ENCODE measurements at regions not wholly inside any gene's neighbourhood (a gene's known extent, or its start where the extent isn't known, plus 50 kb on each side); places are given as distances from the start of the nearest gene placed in this dataset.
"Not testable (repeated sequence)": the region's sequence is repeated elsewhere in the genome, so short reads cannot be mapped to it uniquely, and the experiment has no call there.

- not testable (repeated sequence) for TF ChIP-seq CTCF (IDR thresholded peaks at IDR 0.05); RELA (CRISPR knock-in tag; IDR thresholded peaks at IDR 0.05; ENCODE audit: borderline replicate concordance); GABPB1 (CRISPR knock-in tag; IDR thresholded peaks at IDR 0.05); TCF7 (CRISPR knock-in tag; IDR thresholded peaks at IDR 0.05; ENCODE audit: low read depth)
- TF ChIP-seq, protein P1, sequence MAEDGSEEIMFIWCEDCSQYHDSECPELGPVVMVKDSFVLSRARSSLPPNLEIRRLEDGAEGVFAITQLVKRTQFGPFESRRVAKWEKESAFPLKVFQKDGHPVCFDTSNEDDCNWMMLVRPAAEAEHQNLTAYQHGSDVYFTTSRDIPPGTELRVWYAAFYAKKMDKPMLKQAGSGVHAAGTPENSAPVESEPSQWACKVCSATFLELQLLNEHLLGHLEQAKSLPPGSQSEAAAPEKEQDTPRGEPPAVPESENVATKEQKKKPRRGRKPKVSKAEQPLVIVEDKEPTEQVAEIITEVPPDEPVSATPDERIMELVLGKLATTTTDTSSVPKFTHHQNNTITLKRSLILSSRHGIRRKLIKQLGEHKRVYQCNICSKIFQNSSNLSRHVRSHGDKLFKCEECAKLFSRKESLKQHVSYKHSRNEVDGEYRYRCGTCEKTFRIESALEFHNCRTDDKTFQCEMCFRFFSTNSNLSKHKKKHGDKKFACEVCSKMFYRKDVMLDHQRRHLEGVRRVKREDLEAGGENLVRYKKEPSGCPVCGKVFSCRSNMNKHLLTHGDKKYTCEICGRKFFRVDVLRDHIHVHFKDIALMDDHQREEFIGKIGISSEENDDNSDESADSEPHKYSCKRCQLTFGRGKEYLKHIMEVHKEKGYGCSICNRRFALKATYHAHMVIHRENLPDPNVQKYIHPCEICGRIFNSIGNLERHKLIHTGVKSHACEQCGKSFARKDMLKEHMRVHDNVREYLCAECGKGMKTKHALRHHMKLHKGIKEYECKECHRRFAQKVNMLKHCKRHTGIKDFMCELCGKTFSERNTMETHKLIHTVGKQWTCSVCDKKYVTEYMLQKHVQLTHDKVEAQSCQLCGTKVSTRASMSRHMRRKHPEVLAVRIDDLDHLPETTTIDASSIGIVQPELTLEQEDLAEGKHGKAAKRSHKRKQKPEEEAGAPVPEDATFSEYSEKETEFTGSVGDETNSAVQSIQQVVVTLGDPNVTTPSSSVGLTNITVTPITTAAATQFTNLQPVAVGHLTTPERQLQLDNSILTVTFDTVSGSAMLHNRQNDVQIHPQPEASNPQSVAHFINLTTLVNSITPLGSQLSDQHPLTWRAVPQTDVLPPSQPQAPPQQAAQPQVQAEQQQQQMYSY (CRISPR knock-in tag; IDR thresholded peaks at IDR 0.05) = not testable (repeated sequence)
Observed at GRCh38 chr1:21367973-21368514, 71.9 kb upstream of the NBPF3 start.

Data from WTC11 (cell line).